ENCODE measurements at regions not wholly inside any gene's neighbourhood (a gene's known extent, or its start where the extent isn't known, plus 50 kb on each side); places are given as distances from the start of the nearest gene placed in this dataset.

DNA sequence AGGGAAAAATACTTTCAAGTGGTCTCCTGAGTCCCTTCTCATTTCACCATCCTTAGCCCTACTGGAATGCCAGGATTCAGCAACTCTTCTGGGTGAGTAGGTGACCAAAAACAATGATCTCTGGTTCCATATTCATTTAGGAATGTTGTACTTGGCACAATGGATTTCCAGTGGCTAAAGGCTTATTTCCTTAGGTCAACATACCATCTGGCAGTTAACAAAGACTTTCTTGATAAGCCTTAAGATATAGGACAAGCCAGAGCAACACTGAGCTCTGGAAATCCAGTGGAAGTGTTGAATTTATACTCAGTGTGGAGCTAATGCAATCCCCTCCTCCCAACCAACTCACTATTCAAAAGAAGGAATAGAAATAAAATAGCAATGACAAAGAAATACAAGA is 139.4 kb upstream of the EMCN start:
- Histone ChIP-seq H3K36me3 (no peaks in the 10 kb centered on the region), H3K27ac (no peak overlapping the region), H3K4me1 (no peaks in the 10 kb centered on the region), H3K27me3 (no peaks in the 10 kb centered on the region), H3K4me3 (no peak overlapping the region), H3K9me3 (no peaks in the 10 kb centered on the region)
- intact Hi-C loops (cut with DNase I) = no loop called here
- no peak for ATAC-seq
- no peak for DNase-seq
- no peak for TF ChIP-seq POLR2A (IDR thresholded peaks at IDR 0.05)

DNA sequence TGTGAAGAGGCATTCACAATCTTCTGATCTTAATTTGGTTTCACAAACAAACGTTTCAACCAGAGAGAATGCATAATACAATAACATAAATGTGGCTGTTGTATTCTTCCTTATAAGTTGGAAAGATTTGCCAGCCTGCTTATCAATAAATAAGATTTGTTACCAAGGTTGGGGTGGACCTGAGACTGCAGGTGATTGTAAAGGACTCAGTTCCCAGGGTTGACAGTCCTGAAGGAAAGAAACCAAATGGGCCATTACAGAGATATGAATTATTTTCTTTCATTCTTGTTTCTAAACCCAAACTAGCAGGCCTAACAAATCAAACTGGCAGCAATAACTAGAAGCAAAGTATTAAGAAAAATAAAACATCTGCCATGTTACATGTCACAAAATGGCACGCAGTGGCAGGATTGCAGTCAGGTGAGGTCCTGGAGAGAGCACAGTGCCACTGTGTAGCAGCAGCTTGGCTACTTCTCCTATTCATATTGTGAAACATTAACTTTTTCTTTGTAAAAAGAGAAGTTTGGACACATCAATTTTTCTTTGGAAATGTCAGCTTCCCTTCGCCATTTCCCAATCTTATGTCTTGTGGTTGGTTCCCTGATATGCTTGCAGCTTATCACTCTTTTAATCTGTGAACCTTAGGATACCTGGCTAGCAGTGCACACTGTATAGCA is 133.8 kb upstream of the EMCN start:
- no peaks in the 10 kb centered on the region for H3K27me3 ChIP-seq
- no peaks in the 10 kb centered on the region for H3K9me3 ChIP-seq
- TF ChIP-seq CTCF (IDR thresholded peaks at IDR 0.05) (no peak), POLR2A (IDR thresholded peaks at IDR 0.05) (no peak)
- H3K27ac ChIP-seq = no peak overlapping the region
- intact Hi-C loops (cut with DNase I) = no loop called here
- ATAC-seq (no peak), DNase-seq (no peak)
- H3K4me3 ChIP-seq = no peak overlapping the region
- WGBS (ENCODE audit: insufficient coverage, low coverage, low lambda C conversion rate, missing lambda C conversion rate) = 31% methylated on average over 3 of the region's 3 CpGs
- no peaks in the 10 kb centered on the region for H3K4me1 ChIP-seq
- H3K36me3 ChIP-seq = no peaks in the 10 kb centered on the region

GRCh38 chr4:100649417-100649816 is 131.6 kb upstream of the EMCN start:
- no peak for TF ChIP-seq CTCF (IDR thresholded peaks at IDR 0.05)
- no peak for TF ChIP-seq POLR2A (IDR thresholded peaks at IDR 0.05)
- WGBS (ENCODE audit: insufficient coverage, low coverage, low lambda C conversion rate, missing lambda C conversion rate) = 58% methylated on average over 1 of the region's 1 CpG

DNA sequence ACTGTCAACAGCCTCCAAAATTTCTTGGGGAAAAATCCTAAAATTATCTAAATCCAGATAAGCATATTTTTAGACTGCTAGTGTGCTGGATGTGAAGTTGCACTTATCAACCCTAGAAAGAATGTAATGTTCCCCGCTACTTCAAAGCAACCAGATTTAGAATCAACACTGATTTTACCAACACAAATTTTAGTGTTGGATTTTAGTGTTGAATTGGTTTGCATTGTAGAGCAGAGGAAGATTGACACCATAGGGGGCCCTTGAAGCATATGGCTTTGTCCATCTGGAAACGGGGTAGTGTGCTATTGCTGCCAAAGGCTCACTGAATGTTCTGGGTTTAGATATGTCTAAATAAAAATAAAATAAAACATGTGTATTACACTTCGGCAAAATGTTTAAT is 126.3 kb upstream of the EMCN start:
- no peaks in the 10 kb centered on the region for H3K36me3 ChIP-seq
- ATAC-seq (no peak), DNase-seq (no peak)
- intact Hi-C loops (cut with DNase I) = no loop called here
- H3K27me3 ChIP-seq = no peaks in the 10 kb centered on the region
- TF ChIP-seq POLR2A (IDR thresholded peaks at IDR 0.05) (no peak), CTCF (IDR thresholded peaks at IDR 0.05) (no peak)
- H3K4me3 ChIP-seq = no peak overlapping the region
- 60% methylated on average over 3 of the region's 3 CpGs for WGBS (ENCODE audit: insufficient coverage, low coverage, low lambda C conversion rate, missing lambda C conversion rate)
- H3K27ac ChIP-seq = no peak overlapping the region
- no peaks in the 10 kb centered on the region for H3K9me3 ChIP-seq
- H3K4me1 ChIP-seq = no peaks in the 10 kb centered on the region

More at GRCh38 chr4:100649417-100649816, 131.6 kb upstream of the EMCN start:
- ATAC-seq (peak in 1 of 4 donors; percentile 32), DNase-seq (no peak)
- Histone ChIP-seq H3K27ac (no peak overlapping the region), H3K27me3 (no peaks in the 10 kb centered on the region), H3K36me3 (no peaks in the 10 kb centered on the region), H3K4me3 (no peak overlapping the region), H3K9me3 (no peaks in the 10 kb centered on the region), H3K4me1 (no peaks in the 10 kb centered on the region)
- intact Hi-C loops (cut with DNase I) = no loop called here

DNA sequence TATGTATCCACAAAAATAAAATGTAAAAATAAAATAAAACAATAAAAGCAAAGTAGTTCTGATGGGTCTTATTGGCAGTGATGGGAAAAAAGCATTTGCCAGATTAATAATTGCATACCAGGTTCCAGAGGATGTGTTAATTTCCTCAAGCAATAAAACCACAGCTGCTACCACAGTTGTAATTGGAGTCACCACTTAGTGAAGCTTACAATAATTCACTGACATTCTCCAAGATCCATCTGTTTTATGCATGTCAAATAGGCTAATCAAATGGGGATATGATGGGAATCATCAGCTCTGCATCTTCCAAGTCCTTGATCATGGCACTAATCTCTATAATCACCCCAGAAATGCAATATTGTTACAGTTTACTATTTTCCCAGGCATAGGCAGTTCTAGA is 123.5 kb upstream of the EMCN start:
- no peaks in the 10 kb centered on the region for H3K36me3 ChIP-seq
- no peak overlapping the region for H3K4me3 ChIP-seq
- no peak for ATAC-seq
- no peak for TF ChIP-seq CTCF (IDR thresholded peaks at IDR 0.05)
- TF ChIP-seq POLR2A (IDR thresholded peaks at IDR 0.05) = no peak
- H3K9me3 ChIP-seq = no peaks in the 10 kb centered on the region
- no peak overlapping the region for H3K27ac ChIP-seq
- no peaks in the 10 kb centered on the region for H3K27me3 ChIP-seq
- no peaks in the 10 kb centered on the region for H3K4me1 ChIP-seq
- intact Hi-C loops (cut with DNase I) = no loop called here
- DNase-seq = no peak

Data from right lobe of liver (tissue), 6 donors.